ENCODE measurements at regions not wholly inside any gene's neighbourhood (a gene's known extent, or its start where the extent isn't known, plus 50 kb on each side); places are given as distances from the start of the nearest gene placed in this dataset.

GRCh38 chr5:90000351-90000750, 409.2 kb downstream of the CETN3 start:
- TF ChIP-seq RFX5 (IDR thresholded peaks at IDR 0.05; ENCODE audit: low read depth, low read length) (no peak), CTCF (conservative IDR thresholded peaks at IDR 0.05; ENCODE audit: low read depth, low read length) (no peak), FOS (IDR thresholded peaks at IDR 0.05; ENCODE audit: low read depth, low read length) (no peak), RAD21 (IDR thresholded peaks at IDR 0.05; ENCODE audit: low read length) (no peak)
